ENCODE measurements at regions not wholly inside any gene's neighbourhood (a gene's known extent, or its start where the extent isn't known, plus 50 kb on each side); places are given as distances from the start of the nearest gene placed in this dataset.

GRCh38 chr4:56187688-56188087, 199.6 kb downstream of the AASDH start:
- H3K27ac Mint-ChIP-seq (ENCODE audit: low read depth), result no peak overlapping the region
- no peak overlapping the region for H3K4me3 Mint-ChIP-seq
- DNase-seq (ENCODE audit: low spot score in 2 of 2) (no peak), ATAC-seq (replicated peaks; ENCODE audit: extremely low read depth, poor library complexity, severe bottlenecking) (no peak)
- peaks cover 28% of the 10 kb centered on the region for H3K27me3 Mint-ChIP-seq
- no peaks in the 10 kb centered on the region for H3K4me1 Mint-ChIP-seq
- H3K36me3 Mint-ChIP-seq (ENCODE audit: insufficient read depth), result no peaks in the 10 kb centered on the region
- no peaks in the 10 kb centered on the region for H3K9me3 Mint-ChIP-seq

- Mint-ChIP-seq H3K4me1 (no peaks in the 10 kb centered on the region), H3K9me3 (no peaks in the 10 kb centered on the region), H3K36me3 (ENCODE audit: insufficient read depth) (no peaks in the 10 kb centered on the region), H3K27me3 (peaks cover 26% of the 10 kb centered on the region), H3K27ac (ENCODE audit: low read depth) (no peak overlapping the region), H3K4me3 (no peak overlapping the region)
- DNase-seq (ENCODE audit: low spot score in 2 of 2) (no peak), ATAC-seq (replicated peaks; ENCODE audit: extremely low read depth, poor library complexity, severe bottlenecking) (no peak)
These were observed 200.3 kb downstream of the AASDH start for GRCh38 chr4:56186808-56187523.

- Mint-ChIP-seq H3K9me3 (no peaks in the 10 kb centered on the region), H3K36me3 (ENCODE audit: insufficient read depth) (no peaks in the 10 kb centered on the region), H3K4me3 (no peak overlapping the region), H3K27me3 (peaks cover 16% of the 10 kb centered on the region), H3K4me1 (no peaks in the 10 kb centered on the region), H3K27ac (ENCODE audit: low read depth) (no peak overlapping the region)
- DNase-seq (ENCODE audit: low spot score in 2 of 2) (no peak), ATAC-seq (replicated peaks; ENCODE audit: extremely low read depth, poor library complexity, severe bottlenecking) (no peak)
These were observed 201.4 kb downstream of the AASDH start for GRCh38 chr4:56185901-56186300.

- Mint-ChIP-seq H3K4me3 (no peak overlapping the region), H3K36me3 (ENCODE audit: insufficient read depth) (no peaks in the 10 kb centered on the region), H3K4me1 (no peaks in the 10 kb centered on the region), H3K27me3 (peaks cover 16% of the 10 kb centered on the region), H3K9me3 (no peaks in the 10 kb centered on the region), H3K27ac (ENCODE audit: low read depth) (no peak overlapping the region)
- DNase-seq (ENCODE audit: low spot score in 2 of 2) (no peak), ATAC-seq (replicated peaks; ENCODE audit: extremely low read depth, poor library complexity, severe bottlenecking) (no peak)
These were observed 203.1 kb downstream of the AASDH start for GRCh38 chr4:56184214-56184613.

- ATAC-seq (replicated peaks; ENCODE audit: extremely low read depth, poor library complexity, severe bottlenecking) (no peak), DNase-seq (ENCODE audit: low spot score in 2 of 2) (no peak)
- Mint-ChIP-seq H3K27ac (ENCODE audit: low read depth) (no peak overlapping the region), H3K4me1 (no peaks in the 10 kb centered on the region), H3K27me3 (peaks cover 24% of the 10 kb centered on the region), H3K36me3 (ENCODE audit: insufficient read depth) (no peaks in the 10 kb centered on the region), H3K9me3 (no peaks in the 10 kb centered on the region), H3K4me3 (no peak overlapping the region)
These were observed 203.8 kb downstream of the AASDH start for GRCh38 chr4:56183344-56183959.

- Mint-ChIP-seq H3K27ac (ENCODE audit: low read depth) (no peak overlapping the region), H3K36me3 (ENCODE audit: insufficient read depth) (no peaks in the 10 kb centered on the region), H3K9me3 (no peaks in the 10 kb centered on the region), H3K4me3 (no peak overlapping the region), H3K27me3 (peaks cover 35% of the 10 kb centered on the region), H3K4me1 (no peaks in the 10 kb centered on the region)
- ATAC-seq (replicated peaks; ENCODE audit: extremely low read depth, poor library complexity, severe bottlenecking), result no peak
- DNase-seq (ENCODE audit: low spot score in 2 of 2), result no peak
These were observed 204.9 kb downstream of the AASDH start for GRCh38 chr4:56182356-56182755.

- Mint-ChIP-seq H3K4me3 (no peak overlapping the region), H3K27me3 (peaks cover 44% of the 10 kb centered on the region), H3K4me1 (no peaks in the 10 kb centered on the region), H3K9me3 (peaks cover 6% of the 10 kb centered on the region), H3K36me3 (ENCODE audit: insufficient read depth) (no peaks in the 10 kb centered on the region), H3K27ac (ENCODE audit: low read depth) (no peak overlapping the region)
- DNase-seq (ENCODE audit: low spot score in 2 of 2) (no peak), ATAC-seq (replicated peaks; ENCODE audit: extremely low read depth, poor library complexity, severe bottlenecking) (no peak)
These were observed 205.9 kb downstream of the AASDH start for GRCh38 chr4:56181140-56181953.

DNA sequence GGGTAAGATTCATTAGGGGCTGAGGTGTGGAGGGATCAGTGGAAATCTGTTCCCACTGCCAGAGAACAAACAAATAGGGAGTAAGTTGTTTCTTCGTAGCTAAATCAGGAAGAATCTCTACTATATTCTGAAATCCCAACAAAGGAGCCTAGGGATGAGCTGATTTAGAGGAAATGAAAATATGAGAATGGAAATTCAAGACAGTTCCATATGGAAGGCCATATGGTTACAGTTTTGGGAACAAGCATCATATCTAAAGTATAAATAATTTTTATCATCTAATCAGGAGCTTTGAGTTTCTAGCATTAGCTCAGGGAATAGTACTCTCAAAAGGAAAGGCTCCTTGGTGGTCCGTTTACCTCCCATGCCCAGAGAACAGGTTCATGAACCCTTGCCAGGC, 218.2 kb downstream of the AASDH start:
- Mint-ChIP-seq H3K9me3 (no peaks in the 10 kb centered on the region), H3K4me3 (no peak overlapping the region), H3K36me3 (ENCODE audit: insufficient read depth) (no peaks in the 10 kb centered on the region), H3K27me3 (peaks cover 7% of the 10 kb centered on the region), H3K27ac (ENCODE audit: low read depth) (no peak overlapping the region), H3K4me1 (no peaks in the 10 kb centered on the region)
- DNase-seq (ENCODE audit: low spot score in 2 of 2) (no peak), ATAC-seq (replicated peaks; ENCODE audit: extremely low read depth, poor library complexity, severe bottlenecking) (no peak)

- no peaks in the 10 kb centered on the region for H3K4me1 Mint-ChIP-seq
- ATAC-seq (replicated peaks; ENCODE audit: extremely low read depth, poor library complexity, severe bottlenecking), result no peak
- no peak overlapping the region for H3K4me3 Mint-ChIP-seq
- no peak overlapping the region for H3K27ac Mint-ChIP-seq (ENCODE audit: low read depth)
- DNase-seq (ENCODE audit: low spot score in 2 of 2), result no peak
- peaks cover 7% of the 10 kb centered on the region for H3K27me3 Mint-ChIP-seq
- H3K9me3 Mint-ChIP-seq, result no peaks in the 10 kb centered on the region
- no peaks in the 10 kb centered on the region for H3K36me3 Mint-ChIP-seq (ENCODE audit: insufficient read depth)
These were observed 216.2 kb downstream of the CEP135 start for GRCh38 chr4:56164907-56165306.

- no peaks in the 10 kb centered on the region for H3K4me1 Mint-ChIP-seq
- H3K27ac Mint-ChIP-seq (ENCODE audit: low read depth), result no peak overlapping the region
- no peak for ATAC-seq (replicated peaks; ENCODE audit: extremely low read depth, poor library complexity, severe bottlenecking)
- H3K4me3 Mint-ChIP-seq, result no peak overlapping the region
- DNase-seq (ENCODE audit: low spot score in 2 of 2), result no peak
- H3K9me3 Mint-ChIP-seq, result no peaks in the 10 kb centered on the region
- no peaks in the 10 kb centered on the region for H3K36me3 Mint-ChIP-seq (ENCODE audit: insufficient read depth)
- H3K27me3 Mint-ChIP-seq, result no peaks in the 10 kb centered on the region
These were observed 211.9 kb downstream of the CEP135 start for GRCh38 chr4:56160636-56161035.

DNA sequence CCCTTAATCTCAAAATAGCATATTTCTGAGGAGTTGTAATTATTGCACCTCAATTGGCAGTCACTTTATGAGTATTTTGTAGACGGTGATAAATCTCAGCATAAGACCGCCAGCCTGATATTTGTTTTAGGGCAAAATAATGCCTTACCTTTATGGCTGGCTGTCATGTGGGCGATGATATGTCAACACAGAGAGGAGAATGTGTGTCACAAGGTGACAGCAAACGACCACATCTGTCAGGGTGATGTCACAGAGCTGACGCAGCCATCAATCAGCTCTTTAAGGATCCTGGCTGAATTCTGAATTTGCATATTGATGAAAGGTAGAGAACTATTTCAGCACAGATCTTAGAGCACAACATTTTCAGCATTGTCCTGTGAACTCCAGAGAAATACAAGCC, 209.7 kb downstream of the CEP135 start:
- no peaks in the 10 kb centered on the region for H3K36me3 Mint-ChIP-seq (ENCODE audit: insufficient read depth)

GRCh38 chr4:56156141-56156540, 207.4 kb downstream of the CEP135 start:
- Mint-ChIP-seq H3K4me3 (no peak overlapping the region), H3K4me1 (no peaks in the 10 kb centered on the region), H3K9me3 (no peaks in the 10 kb centered on the region), H3K27ac (ENCODE audit: low read depth) (no peak overlapping the region), H3K27me3 (peaks cover 17% of the 10 kb centered on the region), H3K36me3 (ENCODE audit: insufficient read depth) (no peaks in the 10 kb centered on the region)
- DNase-seq (ENCODE audit: low spot score in 2 of 2), result no peak
- ATAC-seq (replicated peaks; ENCODE audit: extremely low read depth, poor library complexity, severe bottlenecking), result no peak

More for the DNA sequence above, 209.7 kb downstream of the CEP135 start:
- H3K4me1 Mint-ChIP-seq, result no peaks in the 10 kb centered on the region
- H3K27me3 Mint-ChIP-seq, result peaks cover 8% of the 10 kb centered on the region
- H3K9me3 Mint-ChIP-seq, result no peaks in the 10 kb centered on the region
- H3K4me3 Mint-ChIP-seq, result no peak overlapping the region
- DNase-seq (ENCODE audit: low spot score in 2 of 2), result no peak
- no peak for ATAC-seq (replicated peaks; ENCODE audit: extremely low read depth, poor library complexity, severe bottlenecking)
- no peak overlapping the region for H3K27ac Mint-ChIP-seq (ENCODE audit: low read depth)

GRCh38 chr4:56155432-56155831, 206.7 kb downstream of the CEP135 start:
- H3K4me3 Mint-ChIP-seq, result no peak overlapping the region
- no peaks in the 10 kb centered on the region for H3K9me3 Mint-ChIP-seq
- no peak for DNase-seq (ENCODE audit: low spot score in 2 of 2)
- no peak overlapping the region for H3K27ac Mint-ChIP-seq (ENCODE audit: low read depth)
- H3K27me3 Mint-ChIP-seq, result peaks cover 17% of the 10 kb centered on the region
- H3K4me1 Mint-ChIP-seq, result no peaks in the 10 kb centered on the region
- no peaks in the 10 kb centered on the region for H3K36me3 Mint-ChIP-seq (ENCODE audit: insufficient read depth)
- ATAC-seq (replicated peaks; ENCODE audit: extremely low read depth, poor library complexity, severe bottlenecking), result no peak
